K562 (cell line): ENCODE measurements at regions not wholly inside any gene's neighbourhood (a gene's known extent, or its start where the extent isn't known, plus 50 kb on each side); places are given as distances from the start of the nearest gene placed in this dataset.

Experiments
- ATAC-seq: fragments of 200-7000 bp; cut with Tn5 transposase; 3 replicates; pipeline ENCODE4 v1.9.1; 2020; ENCODE audit warnings: moderate library complexity
- BruUV-seq: library from RNA; stranded (reverse); fragments of 400-500 nt; replicated peaks from 2 replicates; lab custom pipeline; 2021; lab: Mats Ljungman, UMichigan
- CTCF ChIA-PET: fragments of 300-600 bp; formaldehyde crosslinking; extraction: SDS; loops from one replicate; lab custom pipeline; 2021; ENCODE audit warnings: low intra/inter-chr PET ratio; lab: Yijun Ruan, JAX
- POLR2A ChIA-PET: fragments of 300-600, 350-650 bp; sonication (Branson Sonifier 250); formaldehyde crosslinking; extraction: SDS; loops from one replicate; lab custom pipeline; 2021; ENCODE audit warnings: antibody characterized with exemption, inconsistent platforms; lab: Yijun Ruan, JAX
- DNase-seq, 4 experiments: peaks; one replicate each; pipeline versions ENCODE4 v3.0.0 to v3.0.0-alpha.2; 2011 to 2018; ENCODE audit warnings: low spot score in 3 of 4, mixed read lengths in 3 of 4; ENCODE audit errors: extremely low read depth in 1 of 4
- FAIRE-seq: peaks from 2 replicates; lab custom pipeline; 2011; peaks lifted over from hg19 to GRCh38; lab: Jason Lieb, UNC
- H2AFZ ChIP-seq: 2 replicates; pipeline ENCODE4 v1.6.0; 2011; ENCODE audit warnings: low read depth, low read length, control low read depth, inconsistent platforms
- H3K27ac ChIP-seq: fragments of 200-600 bp; 3 replicates; pipeline ENCODE4 v1.8.0; 2011; ENCODE audit warnings: low read depth, mild to moderate bottlenecking, control low read depth, inconsistent platforms, low read length, moderate library complexity, mixed read lengths; ENCODE audit errors: extremely low read depth
- H3K27me3 ChIP-seq, 2 experiments: fragments of 300-600 bp in 1 of 2; 2 replicates in 1 of 2; 3 replicates in 1 of 2; pipeline versions ENCODE4 v1.6.0 to v1.8.0; 2011; ENCODE audit warnings: inconsistent platforms in 2 of 2, low read length in 2 of 2, mild to moderate bottlenecking in 1 of 2, mixed read lengths in 1 of 2, moderate library complexity in 1 of 2; ENCODE audit not compliant: control insufficient read depth in 2 of 2, insufficient read depth in 2 of 2
- H3K36me3 ChIP-seq: fragments of 300-600 bp; 3 replicates; pipeline ENCODE4 v1.8.0; 2011; ENCODE audit warnings: mild to moderate bottlenecking, low read length, inconsistent platforms; ENCODE audit not compliant: control insufficient read depth, insufficient read depth
- H3K4me1 ChIP-seq, 2 experiments: fragments of 200-600 bp in 1 of 2; replicated peaks in 1 of 2; 2 replicates in 1 of 2; 3 replicates in 1 of 2; pipeline versions ENCODE4 v1.5.1 to v1.8.0; 2011; ENCODE audit warnings: inconsistent platforms in 2 of 2, low read length in 2 of 2, mild to moderate bottlenecking in 1 of 2, mixed read lengths in 1 of 2, moderate library complexity in 1 of 2; ENCODE audit not compliant: control insufficient read depth in 2 of 2, insufficient read depth in 2 of 2
- H3K4me2 ChIP-seq: 2 replicates; pipeline ENCODE4 v1.6.1; 2011; ENCODE audit warnings: low read length, control low read depth, inconsistent platforms, mixed read lengths; ENCODE audit not compliant: insufficient read depth
- H3K4me3 ChIP-seq: fragments of 200-600 bp; sonication (generic), shearing (Covaris generic); 2 replicates; pipeline ENCODE4 v1.5.1; 2016; ENCODE audit warnings: control low read depth, inconsistent platforms
- H3K79me2 ChIP-seq: fragments of 200-600 bp; 3 replicates; pipeline ENCODE4 v1.8.0; 2011; ENCODE audit warnings: low read length, inconsistent platforms; ENCODE audit not compliant: control insufficient read depth, insufficient read depth
- H3K9ac ChIP-seq, 2 experiments: 2 replicates each; pipeline versions ENCODE4 v1.6.0 to v1.6.1; 2011; ENCODE audit warnings: low read depth in 2 of 2, low read length in 2 of 2, control low read depth in 1 of 2, inconsistent platforms in 1 of 2, mild to moderate bottlenecking in 1 of 2, mixed read lengths in 1 of 2; ENCODE audit not compliant: insufficient read depth in 1 of 2
- H3K9me1 ChIP-seq: one replicate; pipeline ENCODE4 v1.6.0; 2011; ENCODE audit warnings: inconsistent platforms, mild to moderate bottlenecking, low read length, moderate library complexity; ENCODE audit not compliant: control insufficient read depth, insufficient read depth
- H3K9me3 ChIP-seq: replicated peaks from 2 replicates; pipeline ENCODE4 v1.5.1; 2011; ENCODE audit warnings: low read depth, low read length, inconsistent platforms; ENCODE audit not compliant: control insufficient read depth, insufficient read depth
- H4K20me1 ChIP-seq: replicated peaks from 2 replicates; pipeline ENCODE4 v1.6.1; 2011; ENCODE audit warnings: low read length, inconsistent platforms, mixed read lengths; ENCODE audit not compliant: control insufficient read depth, insufficient read depth
- BRD9 ChIP-seq: fragments of 450-650 bp; IDR thresholded peaks from 2 replicates; pipeline ENCODE4 v1.6.1; 2018; ENCODE audit warnings: low read depth; ENCODE audit not compliant: partially characterized antibody
- CAMTA2 ChIP-seq: fragments of 250-450 bp; sonication (Bioruptor Pico); conservative IDR thresholded peaks from 2 replicates; pipeline ENCODE4 v1.5.1; 2022
- ELF4 ChIP-seq: fragments of 450-650 bp; formaldehyde crosslinking; IDR thresholded peaks from 2 replicates; pipeline ENCODE4 v1.4.0; 2022; ENCODE audit warnings: missing genetic modification characterization
- PYGO2 ChIP-seq: fragments of 450-650 bp; IDR thresholded peaks from 2 replicates; pipeline ENCODE4 v1.6.1; 2016; ENCODE audit warnings: mild to moderate bottlenecking, missing genetic modification characterization, moderate library complexity, missing compliant biosample characterization
- RBM14 ChIP-seq: fragments of 200-400 bp; formaldehyde crosslinking; IDR thresholded peaks from 2 replicates; pipeline ENCODE4 v1.6.1; 2018; ENCODE audit warnings: low read depth, mild to moderate bottlenecking, low read length, moderate library complexity, borderline replicate concordance; ENCODE audit not compliant: insufficient read depth
- RBM17 ChIP-seq: fragments of 200-400 bp; formaldehyde crosslinking; IDR thresholded peaks from 2 replicates; pipeline ENCODE4 v1.6.1; 2017; ENCODE audit warnings: low read depth, mild to moderate bottlenecking, low read length, borderline replicate concordance
- RFX1 ChIP-seq: fragments of 450-650 bp; IDR thresholded peaks from 2 replicates; pipeline ENCODE4 v1.6.1; 2016; ENCODE audit warnings: mild to moderate bottlenecking, moderate library complexity
- ZNF324 ChIP-seq: fragments of 250-450 bp; sonication (Bioruptor Pico); IDR thresholded peaks from 2 replicates; pipeline ENCODE4 v1.4.0; 2020; ENCODE audit warnings: mild to moderate bottlenecking
- ZSCAN32 ChIP-seq: fragments of 450-650 bp; formaldehyde crosslinking; IDR thresholded peaks from 2 replicates; pipeline ENCODE4 v1.4.0; 2020; ENCODE audit warnings: mild to moderate bottlenecking, moderate library complexity
- WGBS: fragments of 100-300 bp; shearing (Covaris generic); methylation state at CpG from one replicate; pipeline ENCODE4 v1.1.6; 2016; ENCODE audit warnings: low coverage, mixed read lengths; ENCODE audit not compliant: insufficient coverage; ENCODE audit errors: missing lambda C conversion rate; 5-methylcytosine and 5-hydroxymethylcytosine counted together
- in situ Hi-C: fragments of 300-500 bp; cut with MboI; formaldehyde crosslinking; loops from 4 replicates; pipeline ENCODE4 v1.15.0; 2018; ENCODE audit warnings: inconsistent platforms, mixed read lengths
- intact Hi-C: fragments of 100-400 bp; cut with micrococcal nuclease; formaldehyde crosslinking; loops from 2 replicates; pipeline ENCODE4 v1.14.2; 2022

DNA sequence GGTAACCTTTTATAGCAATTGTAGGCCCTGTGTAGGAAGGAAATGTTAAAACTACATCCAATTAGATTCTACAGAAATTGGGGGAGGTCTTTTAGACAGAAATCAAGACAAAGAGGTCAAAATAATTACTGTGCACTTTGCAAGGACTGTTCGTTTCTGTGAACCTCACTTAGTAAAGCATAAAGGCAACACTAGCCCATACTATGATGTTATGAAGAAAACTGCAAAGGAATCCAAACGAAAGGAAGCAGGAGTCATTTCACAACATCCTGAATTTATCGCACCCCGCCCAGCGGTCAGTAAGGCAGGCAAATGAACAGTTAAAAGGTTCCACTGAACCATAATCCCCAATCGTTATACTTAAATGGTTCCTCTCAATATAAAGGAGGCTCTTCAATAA, 429.5 kb upstream of the ARID1B start:
- Histone ChIP-seq H3K79me2 (no peaks in the 10 kb centered on the region), H2AFZ (no peak overlapping the region), H3K4me2 (no peak overlapping the region), H4K20me1 (no peaks in the 10 kb centered on the region), H3K4me1 (no peaks in the 10 kb centered on the region), H3K27me3 (no peaks in the 10 kb centered on the region), H3K27ac (no peak overlapping the region), H3K9ac (no peak overlapping the region), H3K9me3 (no peaks in the 10 kb centered on the region), H3K9me1 (no peaks in the 10 kb centered on the region), H3K4me3 (no peak overlapping the region), H3K36me3 (no peaks in the 10 kb centered on the region)
- no TSS peak for BruUV-seq
- DNase-seq (no peak), FAIRE-seq (no peak), ATAC-seq (no peak)
- WGBS, result 0% methylated on average over 6 of the region's 6 CpGs
- CTCF ChIA-PET, result no interaction called here
- in situ Hi-C loops, result no loop called here
- POLR2A ChIA-PET, result no interaction called here
- intact Hi-C loops, result no loop called here
- TF ChIP-seq ELF4 (CRISPR knock-in tag), result no peak
- no peak for TF ChIP-seq CAMTA2 (CRISPR knock-in tag)
- TF ChIP-seq ZSCAN32, result no peak
- TF ChIP-seq RFX1, result no peak
- no peak for TF ChIP-seq PYGO2
- TF ChIP-seq BRD9, result no peak

DNA sequence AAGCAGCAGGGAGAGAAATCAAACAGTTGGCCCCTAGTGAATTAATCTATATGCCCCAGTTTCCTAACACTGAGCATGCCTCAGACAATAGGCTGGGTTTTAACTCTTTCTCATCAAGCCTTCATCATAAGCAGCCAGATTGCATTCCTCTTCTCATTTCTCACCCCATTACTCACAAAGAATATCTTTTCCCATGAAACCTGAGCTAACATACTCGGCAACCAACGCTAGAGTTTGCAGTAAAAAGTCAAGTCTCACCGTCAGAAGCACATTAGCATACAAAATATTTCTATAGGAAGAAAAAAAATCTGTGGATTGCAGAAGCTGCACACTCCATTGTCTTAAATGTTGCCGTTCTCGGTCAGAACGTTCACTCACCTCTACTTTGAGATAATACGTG, 429.9 kb upstream of the ARID1B start:
- in situ Hi-C loops, result no loop called here
- Histone ChIP-seq H3K36me3 (no peaks in the 10 kb centered on the region), H3K9me3 (no peaks in the 10 kb centered on the region), H3K4me2 (no peak overlapping the region), H3K27me3 (no peaks in the 10 kb centered on the region), H4K20me1 (no peaks in the 10 kb centered on the region), H3K9ac (no peak overlapping the region), H3K79me2 (no peaks in the 10 kb centered on the region), H3K9me1 (no peaks in the 10 kb centered on the region), H2AFZ (no peak overlapping the region), H3K27ac (no peak overlapping the region), H3K4me1 (no peaks in the 10 kb centered on the region), H3K4me3 (no peak overlapping the region)
- ATAC-seq (no peak), DNase-seq (no peak), FAIRE-seq (no peak)
- BruUV-seq, result no TSS peak
- TF ChIP-seq RBM14, result no peak
- TF ChIP-seq ZNF324, result no peak
- TF ChIP-seq RBM17, result no peak
- ChIA-PET POLR2A (no interaction called here), CTCF (no interaction called here)
- WGBS, result 0% methylated on average over 7 of the region's 7 CpGs
- intact Hi-C loops, result no loop called here
